Testis (tissue), 2 donors: ENCODE measurements at regions not wholly inside any gene's neighbourhood (a gene's known extent, or its start where the extent isn't known, plus 50 kb on each side); places are given as distances from the start of the nearest gene placed in this dataset.

Experiments
- CTCF ChIP-seq, 3 experiments: fragments of 450-650 bp in 2 of 3; fragments of 200-600 bp in 1 of 3; sonication (generic) in 1 of 3; IDR thresholded peaks; one replicate each; pipeline ENCODE4 v1.5.1; 2016 to 2019; ENCODE audit warnings: antibody characterized with exemption in 3 of 3, mild to moderate bottlenecking in 2 of 3, moderate library complexity in 1 of 3
- POLR2A ChIP-seq: fragments of 450-650 bp; IDR thresholded peaks from one replicate; pipeline ENCODE4 v1.6.1; 2017; ENCODE audit warnings: antibody characterized with exemption, mild to moderate bottlenecking, moderate library complexity

- TF ChIP-seq CTCF (IDR thresholded peaks at IDR 0.05): no peak
- TF ChIP-seq POLR2A: no peak
Observed at GRCh38 chr19:33947265-33947964, 150.7 kb downstream of the KCTD15 start.
